ENCODE measurements at regions not wholly inside any gene's neighbourhood (a gene's known extent, or its start where the extent isn't known, plus 50 kb on each side); places are given as distances from the start of the nearest gene placed in this dataset.
"Not testable (repeated sequence)": the region's sequence is repeated elsewhere in the genome, so short reads cannot be mapped to it uniquely, and the experiment has no call there.

DNA sequence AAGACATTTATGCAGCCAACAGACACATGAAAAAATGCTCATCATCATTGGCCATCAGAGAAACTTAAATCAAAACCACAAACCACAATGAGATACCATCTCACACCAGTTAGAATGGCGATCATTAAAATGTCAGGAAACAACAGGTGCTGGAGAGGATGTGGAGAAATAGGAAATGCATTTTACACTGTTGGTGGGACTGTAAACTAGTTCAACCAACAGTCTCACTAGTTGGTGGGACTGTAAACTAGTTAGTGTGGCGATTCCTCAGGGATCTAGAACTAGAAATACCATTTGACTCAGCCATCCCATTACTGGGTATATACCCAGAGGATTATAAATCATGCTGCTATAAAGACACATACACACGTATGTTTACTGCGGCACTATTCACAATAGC, 518.8 kb downstream of the MMUT start:
- H3K4me1 Mint-ChIP-seq; H3K27ac Mint-ChIP-seq; CTCF ChIA-PET; H3K27me3 Mint-ChIP-seq; DNase-seq; H3K36me3 Mint-ChIP-seq (ENCODE audit: low read depth); H3K4me3 Mint-ChIP-seq; H3K9me3 Mint-ChIP-seq; POLR2A ChIA-PET: not testable (repeated sequence)

- Mint-ChIP-seq H3K4me1 (no peaks in the 10 kb centered on the region), H3K9me3 (peaks cover 7% of the 10 kb centered on the region), H3K27ac (no peak overlapping the region), H3K27me3 (no peaks in the 10 kb centered on the region), H3K4me3 (no peak overlapping the region), H3K36me3 (ENCODE audit: low read depth) (no peaks in the 10 kb centered on the region)
- ChIA-PET POLR2A (no interaction called here), CTCF (no interaction called here)
- no peak for DNase-seq
Observed at GRCh38 chr6:48933136-48933535, 529.9 kb downstream of the MMUT start.

- ChIA-PET CTCF (no interaction called here), POLR2A (no interaction called here)
- no peak for DNase-seq
Observed at GRCh38 chr6:48928937-48929336, 534.1 kb downstream of the MMUT start.

DNA sequence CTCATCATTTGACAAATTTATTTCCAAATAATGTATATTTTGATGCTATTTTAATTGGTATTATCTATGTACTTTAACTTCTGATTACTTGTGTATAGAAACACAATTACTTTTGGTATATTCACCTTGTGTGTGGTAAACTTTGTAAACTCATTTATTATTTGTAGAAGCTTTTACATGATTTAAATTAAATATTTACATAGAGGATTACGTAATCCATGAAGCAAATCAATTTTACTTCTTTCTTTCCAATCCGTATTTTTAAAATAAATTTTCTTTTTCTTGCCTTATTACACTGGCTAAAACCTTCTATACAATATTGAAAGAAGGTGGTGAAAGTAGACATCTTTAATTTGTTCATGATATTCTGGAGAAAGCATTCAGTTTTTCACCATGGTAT, 540.2 kb downstream of the MMUT start:
- CTCF ChIA-PET = no interaction called here
- no peak overlapping the region for H3K27ac Mint-ChIP-seq
- no peaks in the 10 kb centered on the region for H3K36me3 Mint-ChIP-seq (ENCODE audit: low read depth)
- no peaks in the 10 kb centered on the region for H3K27me3 Mint-ChIP-seq
- H3K4me1 Mint-ChIP-seq = no peaks in the 10 kb centered on the region
- peaks cover 6% of the 10 kb centered on the region for H3K9me3 Mint-ChIP-seq
- no peak overlapping the region for H3K4me3 Mint-ChIP-seq
- no peak for DNase-seq
- POLR2A ChIA-PET = no interaction called here

More at GRCh38 chr6:48928937-48929336, 534.1 kb downstream of the MMUT start:
- Mint-ChIP-seq H3K9me3 (no peaks in the 10 kb centered on the region), H3K27ac (no peak overlapping the region), H3K36me3 (ENCODE audit: low read depth) (no peaks in the 10 kb centered on the region), H3K27me3 (no peaks in the 10 kb centered on the region), H3K4me3 (no peak overlapping the region), H3K4me1 (no peaks in the 10 kb centered on the region)

GRCh38 chr6:48919555-48919954, 543.5 kb downstream of the MMUT start:
- Mint-ChIP-seq H3K27ac (no peak overlapping the region), H3K36me3 (ENCODE audit: low read depth) (no peaks in the 10 kb centered on the region), H3K4me1 (no peaks in the 10 kb centered on the region), H3K4me3 (no peak overlapping the region), H3K9me3 (peaks cover 6% of the 10 kb centered on the region), H3K27me3 (no peaks in the 10 kb centered on the region)
- ChIA-PET CTCF (no interaction called here), POLR2A (no interaction called here)
- DNase-seq = no peak

- DNase-seq = no peak
- H3K27me3 Mint-ChIP-seq = no peaks in the 10 kb centered on the region
- H3K36me3 Mint-ChIP-seq (ENCODE audit: low read depth) = no peaks in the 10 kb centered on the region
- POLR2A ChIA-PET = no interaction called here
- H3K9me3 Mint-ChIP-seq = peaks cover 10% of the 10 kb centered on the region
- H3K4me3 Mint-ChIP-seq = no peak overlapping the region
- H3K27ac Mint-ChIP-seq = no peak overlapping the region
- H3K4me1 Mint-ChIP-seq = no peaks in the 10 kb centered on the region
- CTCF ChIA-PET = no interaction called here
Observed at GRCh38 chr6:48917233-48917632, 545.8 kb downstream of the MMUT start.

DNA sequence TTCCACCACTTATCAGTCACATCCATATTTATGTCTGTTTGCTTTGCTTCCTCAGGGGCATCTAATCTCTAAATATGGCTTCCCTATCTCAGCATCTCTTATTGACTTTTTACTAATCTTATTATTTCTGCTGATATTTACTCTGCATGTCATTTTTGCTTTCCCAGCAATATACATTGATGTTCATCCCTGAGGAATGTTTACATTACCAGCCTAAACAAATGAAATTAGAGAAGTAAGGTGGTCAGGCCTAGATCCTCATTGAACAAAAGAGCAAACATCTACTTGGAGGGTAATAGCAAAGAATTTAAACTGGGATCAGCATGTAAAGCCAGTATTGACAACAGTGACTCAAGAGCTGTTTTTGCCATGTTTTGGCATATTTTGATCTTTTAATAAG, 546.4 kb downstream of the MMUT start:
- peaks cover 10% of the 10 kb centered on the region for H3K9me3 Mint-ChIP-seq
- CTCF ChIA-PET = no interaction called here
- no peaks in the 10 kb centered on the region for H3K4me1 Mint-ChIP-seq
- H3K27me3 Mint-ChIP-seq = no peaks in the 10 kb centered on the region
- no peak for DNase-seq
- no peak overlapping the region for H3K27ac Mint-ChIP-seq
- no peak overlapping the region for H3K4me3 Mint-ChIP-seq
- H3K36me3 Mint-ChIP-seq (ENCODE audit: low read depth) = no peaks in the 10 kb centered on the region
- POLR2A ChIA-PET = no interaction called here

DNA sequence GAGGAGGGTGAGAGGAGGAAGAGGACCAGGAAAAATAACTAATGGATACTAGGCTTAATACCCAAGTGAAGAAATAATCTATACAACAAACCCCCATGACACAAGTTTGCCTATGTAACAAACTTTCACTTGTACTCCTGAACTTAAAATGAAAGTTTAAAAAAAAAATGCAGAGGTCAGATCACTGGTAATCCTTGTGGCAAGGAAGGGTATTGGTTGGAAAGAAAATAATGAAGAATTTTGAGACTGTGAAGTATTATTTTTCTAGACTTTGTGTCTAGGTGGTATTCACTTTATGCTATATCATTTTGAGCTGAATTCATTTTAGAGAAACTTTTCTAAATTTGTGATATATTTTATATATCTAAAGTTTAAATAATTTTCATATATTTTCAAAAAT, 547.5 kb downstream of the MMUT start:
- H3K4me3 Mint-ChIP-seq = no peak overlapping the region
- H3K9me3 Mint-ChIP-seq = peaks cover 7% of the 10 kb centered on the region
- DNase-seq = no peak
- H3K27me3 Mint-ChIP-seq = no peaks in the 10 kb centered on the region
- no peaks in the 10 kb centered on the region for H3K36me3 Mint-ChIP-seq (ENCODE audit: low read depth)
- ChIA-PET POLR2A (no interaction called here), CTCF (no interaction called here)
- H3K27ac Mint-ChIP-seq = no peak overlapping the region
- H3K4me1 Mint-ChIP-seq = no peaks in the 10 kb centered on the region

- Mint-ChIP-seq H3K27ac (no peak overlapping the region), H3K4me3 (no peak overlapping the region), H3K36me3 (ENCODE audit: low read depth) (no peaks in the 10 kb centered on the region), H3K9me3 (peaks cover 10% of the 10 kb centered on the region), H3K27me3 (no peaks in the 10 kb centered on the region), H3K4me1 (no peaks in the 10 kb centered on the region)
- POLR2A ChIA-PET = no interaction called here
- CTCF ChIA-PET = no interaction called here
- no peak for DNase-seq
Observed at GRCh38 chr6:48912503-48912902, 550.5 kb downstream of the MMUT start.

- Mint-ChIP-seq H3K4me1 (no peaks in the 10 kb centered on the region), H3K27ac (no peak overlapping the region), H3K27me3 (no peaks in the 10 kb centered on the region), H3K4me3 (no peak overlapping the region), H3K36me3 (ENCODE audit: low read depth) (no peaks in the 10 kb centered on the region), H3K9me3 (peaks cover 5% of the 10 kb centered on the region)
- no peak for DNase-seq
- ChIA-PET POLR2A (no interaction called here), CTCF (no interaction called here)
Observed at GRCh38 chr6:48904809-48905208, 558.2 kb downstream of the MMUT start.

DNA sequence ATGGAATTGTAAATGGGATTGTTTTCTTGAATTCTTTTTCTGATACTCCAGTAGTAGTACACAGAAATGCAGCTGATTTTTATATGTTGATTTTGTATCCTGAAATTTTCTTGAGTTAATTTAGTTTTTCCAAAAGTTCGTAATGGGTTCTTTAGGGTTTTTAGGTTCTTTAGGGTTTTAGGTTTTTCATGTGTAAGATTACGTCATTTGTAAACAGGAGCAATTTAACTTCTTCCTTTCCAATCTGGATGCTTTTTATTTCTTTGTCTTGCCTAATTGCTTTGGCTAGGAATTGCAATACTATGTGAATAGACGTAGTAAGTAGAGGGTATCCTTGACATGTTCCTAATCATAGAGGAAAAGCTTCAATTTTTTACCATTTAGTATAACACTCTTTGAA, 568.6 kb downstream of the MMUT start:
- no peaks in the 10 kb centered on the region for H3K27me3 Mint-ChIP-seq
- H3K4me3 Mint-ChIP-seq = no peak overlapping the region
- ChIA-PET CTCF (no interaction called here), POLR2A (no interaction called here)
- no peak for DNase-seq
- H3K36me3 Mint-ChIP-seq (ENCODE audit: low read depth) = no peaks in the 10 kb centered on the region
- no peaks in the 10 kb centered on the region for H3K4me1 Mint-ChIP-seq
- H3K9me3 Mint-ChIP-seq = peaks cover 5% of the 10 kb centered on the region
- H3K27ac Mint-ChIP-seq = no peak overlapping the region

- no peaks in the 10 kb centered on the region for H3K36me3 Mint-ChIP-seq (ENCODE audit: low read depth)
- H3K4me1 Mint-ChIP-seq = no peaks in the 10 kb centered on the region
- CTCF ChIA-PET = no interaction called here
- POLR2A ChIA-PET = no interaction called here
- DNase-seq = no peak
- no peaks in the 10 kb centered on the region for H3K27me3 Mint-ChIP-seq
- H3K27ac Mint-ChIP-seq = no peak overlapping the region
- peaks cover 5% of the 10 kb centered on the region for H3K9me3 Mint-ChIP-seq
- no peak overlapping the region for H3K4me3 Mint-ChIP-seq
Observed at GRCh38 chr6:48893048-48893447, 570.0 kb downstream of the MMUT start.

GRCh38 chr6:48891308-48891707, 571.7 kb downstream of the MMUT start:
- H3K27me3 Mint-ChIP-seq = no peaks in the 10 kb centered on the region
- no peak for DNase-seq
- CTCF ChIA-PET = no interaction called here

GRCh38 chr6:48889429-48889828, 573.6 kb downstream of the MMUT start:
- CTCF ChIA-PET = no interaction called here
- no peaks in the 10 kb centered on the region for H3K36me3 Mint-ChIP-seq (ENCODE audit: low read depth)
- H3K4me1 Mint-ChIP-seq = no peaks in the 10 kb centered on the region
- H3K4me3 Mint-ChIP-seq = no peak overlapping the region
- H3K9me3 Mint-ChIP-seq = peaks cover 5% of the 10 kb centered on the region
- no peaks in the 10 kb centered on the region for H3K27me3 Mint-ChIP-seq
- DNase-seq = no peak
- no peak overlapping the region for H3K27ac Mint-ChIP-seq
- POLR2A ChIA-PET = no interaction called here

More at GRCh38 chr6:48891308-48891707, 571.7 kb downstream of the MMUT start:
- Mint-ChIP-seq H3K9me3 (peaks cover 5% of the 10 kb centered on the region), H3K4me3 (no peak overlapping the region), H3K4me1 (no peaks in the 10 kb centered on the region), H3K27ac (no peak overlapping the region), H3K36me3 (ENCODE audit: low read depth) (no peaks in the 10 kb centered on the region)
- POLR2A ChIA-PET = no interaction called here

DNA sequence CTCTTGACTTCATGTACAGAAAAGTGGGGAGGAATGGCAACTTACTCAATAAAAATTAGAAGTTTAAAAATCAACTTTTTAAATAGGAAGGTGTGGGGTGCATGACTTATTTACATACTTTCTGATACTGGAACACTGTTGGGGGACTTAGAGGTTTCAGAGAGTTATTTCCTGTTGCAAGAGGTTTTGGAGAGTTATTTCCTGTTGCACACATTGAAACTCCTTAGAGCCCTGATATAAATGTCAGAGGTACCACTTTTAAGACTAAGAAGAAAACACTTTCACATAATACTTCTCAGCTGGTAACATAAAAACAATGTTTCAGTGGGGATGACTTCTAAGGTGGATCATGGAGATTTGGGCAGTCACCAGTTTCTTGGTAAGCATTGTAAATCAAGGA, 579.9 kb downstream of the MMUT start:
- Mint-ChIP-seq H3K4me1 (no peaks in the 10 kb centered on the region), H3K27ac (no peak overlapping the region), H3K36me3 (ENCODE audit: low read depth) (no peaks in the 10 kb centered on the region), H3K4me3 (no peak overlapping the region), H3K27me3 (no peaks in the 10 kb centered on the region), H3K9me3 (peaks cover 5% of the 10 kb centered on the region)
- ChIA-PET POLR2A (no interaction called here), CTCF (no interaction called here)
- no peak for DNase-seq

Data from activated CD4-positive, alpha-beta memory T cell treated with anti-CD3 and anti-CD28 coated beads, Interleukin-2, amount 10 ng/mL, durations not matched to agents 7 days and 5 days (primary cell).